Fibroblast of pulmonary artery (primary cell): ENCODE measurements at regions not wholly inside any gene's neighbourhood (a gene's known extent, or its start where the extent isn't known, plus 50 kb on each side); places are given as distances from the start of the nearest gene placed in this dataset.

Source experiments
- DNase-seq: peaks from one replicate; pipeline ENCODE4 v3.0.0-alpha.2; 2010; ENCODE audit warnings: low read depth
- H3K4me3 ChIP-seq: replicated peaks from 2 replicates; pipeline ENCODE4 v1.5.1; 2011; ENCODE audit warnings: low read depth, mild to moderate bottlenecking, control low read depth, low read length, moderate library complexity
- TF ChIP-seq, protein P1 (sequence below): IDR thresholded peaks from 2 replicates; pipeline ENCODE4 v1.5.1; 2011; ENCODE audit warnings: mild to moderate bottlenecking, control low read depth, low read length, inconsistent platforms; ENCODE audit errors: missing control alignments

DNA sequence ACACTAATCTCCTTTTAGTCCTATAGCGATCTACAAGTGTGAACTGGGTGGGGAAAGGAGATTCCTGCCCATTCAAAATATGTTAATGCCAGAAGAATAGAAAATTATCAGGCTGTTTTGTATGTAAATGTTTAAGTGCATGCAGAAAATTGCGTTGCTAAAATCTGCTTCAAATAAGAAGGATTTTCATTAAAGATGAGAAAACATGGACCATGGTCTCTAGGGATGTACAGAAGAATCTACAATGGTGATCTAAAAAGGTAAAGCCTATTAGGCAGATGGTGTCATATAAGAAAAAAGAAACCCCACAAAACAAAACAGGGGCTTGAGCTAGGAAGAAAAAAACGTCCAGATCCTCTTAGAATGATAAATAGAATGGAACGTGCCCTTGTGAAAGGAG lies 287.5 kb upstream of the ROBO1 start:
- DNase-seq, result no peak
- TF ChIP-seq, protein P1, sequence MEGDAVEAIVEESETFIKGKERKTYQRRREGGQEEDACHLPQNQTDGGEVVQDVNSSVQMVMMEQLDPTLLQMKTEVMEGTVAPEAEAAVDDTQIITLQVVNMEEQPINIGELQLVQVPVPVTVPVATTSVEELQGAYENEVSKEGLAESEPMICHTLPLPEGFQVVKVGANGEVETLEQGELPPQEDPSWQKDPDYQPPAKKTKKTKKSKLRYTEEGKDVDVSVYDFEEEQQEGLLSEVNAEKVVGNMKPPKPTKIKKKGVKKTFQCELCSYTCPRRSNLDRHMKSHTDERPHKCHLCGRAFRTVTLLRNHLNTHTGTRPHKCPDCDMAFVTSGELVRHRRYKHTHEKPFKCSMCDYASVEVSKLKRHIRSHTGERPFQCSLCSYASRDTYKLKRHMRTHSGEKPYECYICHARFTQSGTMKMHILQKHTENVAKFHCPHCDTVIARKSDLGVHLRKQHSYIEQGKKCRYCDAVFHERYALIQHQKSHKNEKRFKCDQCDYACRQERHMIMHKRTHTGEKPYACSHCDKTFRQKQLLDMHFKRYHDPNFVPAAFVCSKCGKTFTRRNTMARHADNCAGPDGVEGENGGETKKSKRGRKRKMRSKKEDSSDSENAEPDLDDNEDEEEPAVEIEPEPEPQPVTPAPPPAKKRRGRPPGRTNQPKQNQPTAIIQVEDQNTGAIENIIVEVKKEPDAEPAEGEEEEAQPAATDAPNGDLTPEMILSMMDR, result no peak
- H3K4me3 ChIP-seq, result no peak overlapping the region

DNA sequence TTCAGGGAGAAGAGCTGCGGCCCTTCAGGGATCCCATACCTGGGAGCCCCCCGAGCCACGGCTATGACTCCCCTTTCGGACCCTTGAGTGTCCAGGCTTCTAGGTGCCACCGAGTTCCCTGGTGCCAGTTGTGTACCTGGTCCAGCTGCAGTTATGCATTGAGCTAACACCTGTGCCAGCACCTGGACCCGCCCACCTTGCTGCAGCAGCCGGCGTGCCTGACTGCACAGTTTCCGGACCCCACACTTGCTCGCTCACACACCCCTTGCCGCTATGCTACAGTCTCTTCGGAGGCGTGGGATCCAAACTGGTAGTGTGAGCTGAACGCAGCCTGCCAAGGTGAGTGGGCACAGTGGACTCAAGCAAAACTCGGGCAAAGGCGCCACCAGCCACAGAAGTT lies 284.5 kb upstream of the ROBO1 start:
- no peak for DNase-seq
- no peak overlapping the region for H3K4me3 ChIP-seq
- TF ChIP-seq, protein P1, result no peak

DNA sequence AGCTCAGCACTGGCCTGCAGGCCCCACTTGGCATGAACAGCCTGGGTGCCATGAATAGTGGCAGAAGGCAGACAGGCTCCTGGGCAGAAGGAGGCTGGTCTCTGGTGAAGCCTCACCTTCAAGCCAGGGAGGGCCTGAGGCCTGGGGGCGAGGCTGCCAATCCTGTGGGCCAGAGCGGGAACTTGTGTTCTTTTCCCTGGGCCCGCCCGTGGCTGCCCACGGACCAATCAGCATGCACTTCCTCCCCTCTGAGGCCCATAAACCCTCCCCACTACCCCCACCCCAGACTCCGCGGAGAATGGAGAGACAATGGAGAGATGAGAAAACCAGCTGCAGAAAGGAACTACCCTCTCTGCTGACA lies 283.8 kb upstream of the ROBO1 start:
- TF ChIP-seq, protein P1, result no peak
- H3K4me3 ChIP-seq, result no peak overlapping the region
- no peak for DNase-seq

DNA sequence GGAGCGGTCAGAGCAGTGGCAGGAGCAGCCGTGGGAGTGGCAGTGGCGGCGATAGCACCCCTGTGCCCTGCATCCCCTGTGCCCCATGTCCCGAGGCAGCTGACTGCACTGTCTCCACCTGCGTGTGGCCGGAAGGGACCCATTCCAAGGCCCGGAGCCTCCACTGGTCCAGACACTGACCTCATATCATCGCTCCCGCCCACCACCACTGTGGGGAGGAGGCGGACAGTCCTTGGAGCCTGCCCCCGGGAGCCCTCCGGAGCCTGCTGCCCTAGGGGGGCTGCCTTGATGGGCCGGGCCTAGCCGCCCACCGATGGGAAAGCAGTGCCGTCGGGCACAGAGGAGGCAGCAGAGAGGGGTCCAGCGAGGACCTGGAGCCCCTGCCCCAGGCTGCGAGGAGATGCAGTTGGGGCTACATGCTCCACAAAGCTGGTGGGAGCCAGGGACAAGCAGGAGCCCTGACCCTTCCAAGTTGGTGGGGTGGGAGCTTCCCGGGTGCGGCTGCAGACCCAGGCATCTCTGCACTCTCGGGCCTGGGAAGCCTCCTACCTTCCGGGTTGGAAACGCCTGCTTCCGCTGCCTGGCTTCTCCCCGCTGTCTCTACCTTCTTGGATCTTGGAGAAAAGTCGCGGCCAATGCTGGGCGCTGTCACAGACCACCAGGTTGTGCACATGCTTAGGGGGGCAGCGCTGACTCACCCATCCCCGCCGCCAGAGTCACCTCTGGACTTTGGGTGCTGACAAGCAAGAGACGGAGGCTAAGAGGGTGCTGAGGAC lies 283.2 kb upstream of the ROBO1 start:
- TF ChIP-seq, protein P1, result no peak
- no peak overlapping the region for H3K4me3 ChIP-seq
- no peak for DNase-seq

GRCh38 chr3:80043226-80043625 lies 275.4 kb upstream of the ROBO1 start:
- no peak overlapping the region for H3K4me3 ChIP-seq
- DNase-seq, result no peak
- TF ChIP-seq, protein P1, result no peak

GRCh38 chr3:80040067-80040466 lies 272.3 kb upstream of the ROBO1 start:
- H3K4me3 ChIP-seq, result no peak overlapping the region
- TF ChIP-seq, protein P1, result no peak

DNA sequence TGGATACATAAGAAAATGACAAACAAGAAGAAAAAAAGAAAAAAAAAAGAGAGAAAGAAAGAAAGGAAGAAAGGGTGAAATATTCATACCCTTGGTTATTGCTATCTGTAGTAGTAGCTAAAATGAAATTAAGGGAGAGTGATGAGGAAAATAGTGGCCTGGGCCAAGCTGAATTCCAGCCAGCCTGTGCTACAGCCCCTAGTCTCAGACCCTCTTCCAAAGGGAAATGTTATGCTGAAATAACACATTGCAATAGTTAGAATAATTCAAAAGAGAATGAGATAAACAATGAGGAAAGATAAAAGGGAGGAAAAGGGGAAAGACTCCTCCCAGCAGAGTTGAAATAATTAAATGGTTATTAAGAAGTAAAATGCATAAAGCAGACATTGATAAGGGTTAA lies 268.4 kb upstream of the ROBO1 start:
- TF ChIP-seq, protein P1, result no peak
- H3K4me3 ChIP-seq, result no peak overlapping the region
- DNase-seq, result no peak

More at GRCh38 chr3:80040067-80040466, 272.3 kb upstream of the ROBO1 start:
- DNase-seq, result no peak
